HL-60 (cell line): ENCODE measurements at regions not wholly inside any gene's neighbourhood (a gene's known extent, or its start where the extent isn't known, plus 50 kb on each side); places are given as distances from the start of the nearest gene placed in this dataset.

Experiments used
- CTCF ChIP-seq: IDR thresholded peaks from one replicate; pipeline ENCODE4 v1.5.1; 2011; ENCODE audit warnings: low read length, control low read depth, inconsistent platforms; ENCODE audit not compliant: insufficient read depth
- GABPA ChIP-seq: IDR thresholded peaks from 2 replicates; pipeline ENCODE4 v1.6.1; 2012; ENCODE audit warnings: low read depth

- no peak for TF ChIP-seq GABPA
- no peak for TF ChIP-seq CTCF
These were observed 244.6 kb upstream of the CCL2 start for GRCh38 chr17:34010534-34010933.
